ENCODE measurements at regions not wholly inside any gene's neighbourhood (a gene's known extent, or its start where the extent isn't known, plus 50 kb on each side); places are given as distances from the start of the nearest gene placed in this dataset.

- TF ChIP-seq ZNF114 (CRISPR knock-in tag; IDR thresholded peaks at IDR 0.05), result no peak
- no peak for TF ChIP-seq EZH2 (IDR thresholded peaks at IDR 0.05; ENCODE audit: low read depth, unreplicated experiment)
- TF ChIP-seq CTCF (conservative IDR thresholded peaks at IDR 0.05; ENCODE audit: low read depth in 2 of 2), result no peak
- no peak for TF ChIP-seq CREB1 (CRISPR knock-in tag; IDR thresholded peaks at IDR 0.05; ENCODE audit: low read depth)
These were observed 211.2 kb downstream of the VAPA start (continued) for GRCh38 chr18:10124967-10125366.

GRCh38 chr18:10127729-10128128, 213.9 kb downstream of the VAPA start:
- DNase-seq (ENCODE audit: low spot score) (no peak), ATAC-seq (no peak)
- peaks cover 15% of the 10 kb centered on the region for H3K27me3 ChIP-seq (ENCODE audit: insufficient read depth)
- Mint-ChIP-seq H3K27me3 (ENCODE audit: insufficient read depth, low read depth, poor library complexity) (peaks cover 9% of the 10 kb centered on the region), H3K4me1 (peaks cover 23% of the 10 kb centered on the region), H3K36me3 (ENCODE audit: low read depth) (no peaks in the 10 kb centered on the region), H3K4me3 (no peak overlapping the region), H3K9me3 (no peaks in the 10 kb centered on the region), H3K27ac (no peak overlapping the region)
- no peak overlapping the region for H2AFZ ChIP-seq
- no peak overlapping the region for H3K27ac ChIP-seq (ENCODE audit: low read depth)
- no peak overlapping the region for H3K4me2 ChIP-seq
- no peak overlapping the region for H3K4me3 ChIP-seq
- no peaks in the 10 kb centered on the region for H3K79me2 ChIP-seq (replicated peaks; ENCODE audit: insufficient read depth)
- no peaks in the 10 kb centered on the region for H4K20me1 ChIP-seq (replicated peaks; ENCODE audit: insufficient read depth)
- H3K36me3 ChIP-seq (ENCODE audit: insufficient read depth), result no peaks in the 10 kb centered on the region
- H3F3A ChIP-seq (replicated peaks; ENCODE audit: low read depth), result no peaks in the 10 kb centered on the region
- no peaks in the 10 kb centered on the region for H3K9me2 ChIP-seq (ENCODE audit: insufficient read depth)
- H3K4me1 ChIP-seq (ENCODE audit: insufficient read depth), result peaks cover 23% of the 10 kb centered on the region
- TF ChIP-seq JUNB (IDR thresholded peaks at IDR 0.05; ENCODE audit: unreplicated experiment) (no peak), ETS1 (IDR thresholded peaks at IDR 0.05) (no peak), ZNF331 (CRISPR knock-in tag; IDR thresholded peaks at IDR 0.05; ENCODE audit: low read depth) (no peak), EZH2 (IDR thresholded peaks at IDR 0.05; ENCODE audit: low read depth, unreplicated experiment) (no peak), NANOG (IDR thresholded peaks at IDR 0.05; ENCODE audit: borderline replicate concordance) (no peak), ZNF114 (CRISPR knock-in tag; IDR thresholded peaks at IDR 0.05) (no peak), ZNF462 (CRISPR knock-in tag; IDR thresholded peaks at IDR 0.05) (no peak), REST (IDR thresholded peaks at IDR 0.05; ENCODE audit: unreplicated experiment) (no peak), CTCF (conservative IDR thresholded peaks at IDR 0.05; ENCODE audit: low read depth in 2 of 2) (no peak), CREB1 (CRISPR knock-in tag; IDR thresholded peaks at IDR 0.05; ENCODE audit: low read depth) (no peak)
